ENCODE measurements at regions not wholly inside any gene's neighbourhood (a gene's known extent, or its start where the extent isn't known, plus 50 kb on each side); places are given as distances from the start of the nearest gene placed in this dataset.

DNA sequence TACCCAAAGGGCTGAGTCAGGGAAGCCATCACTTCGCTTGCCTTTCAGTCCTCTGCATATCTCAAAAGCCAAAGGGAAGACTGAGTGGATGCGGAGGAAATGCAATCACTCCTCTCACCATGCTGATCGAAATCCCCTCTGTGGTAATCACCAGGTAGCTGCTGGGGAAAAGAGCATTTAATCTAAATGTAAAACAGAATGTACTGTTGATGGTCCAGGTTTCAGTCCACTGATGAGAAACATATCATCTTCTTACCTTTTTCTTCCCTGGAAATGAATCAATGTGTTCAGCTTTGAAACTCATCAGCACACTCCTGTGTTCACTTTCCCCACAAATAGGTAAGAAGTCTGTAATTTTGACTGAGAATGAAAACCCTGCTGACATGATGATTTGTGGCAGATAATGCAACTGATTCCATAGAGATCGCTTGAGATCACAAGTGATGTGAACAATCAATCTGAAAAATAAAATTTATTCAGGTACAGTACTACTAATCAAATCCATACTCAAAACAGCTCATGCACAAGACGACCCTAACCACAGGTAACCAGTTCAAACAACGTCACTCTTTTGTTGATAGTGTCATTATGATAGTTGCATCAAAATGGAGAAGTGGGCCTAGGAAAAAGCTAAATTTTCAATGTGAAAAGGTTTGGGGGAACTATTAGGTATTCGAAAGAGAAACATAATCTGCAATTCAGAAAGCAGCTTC is 454.0 kb upstream of the RGMB start:
- TF ChIP-seq EZH2 (IDR thresholded peaks at IDR 0.05; ENCODE audit: insufficient read depth, poor library complexity, severe bottlenecking): no peak
- no peak for TF ChIP-seq EZH2phosphoT487 (IDR thresholded peaks at IDR 0.05; ENCODE audit: insufficient read depth, low read depth)

Data from GM23248 (cell line).